ENCODE measurements at regions not wholly inside any gene's neighbourhood (a gene's known extent, or its start where the extent isn't known, plus 50 kb on each side); places are given as distances from the start of the nearest gene placed in this dataset.

DNA sequence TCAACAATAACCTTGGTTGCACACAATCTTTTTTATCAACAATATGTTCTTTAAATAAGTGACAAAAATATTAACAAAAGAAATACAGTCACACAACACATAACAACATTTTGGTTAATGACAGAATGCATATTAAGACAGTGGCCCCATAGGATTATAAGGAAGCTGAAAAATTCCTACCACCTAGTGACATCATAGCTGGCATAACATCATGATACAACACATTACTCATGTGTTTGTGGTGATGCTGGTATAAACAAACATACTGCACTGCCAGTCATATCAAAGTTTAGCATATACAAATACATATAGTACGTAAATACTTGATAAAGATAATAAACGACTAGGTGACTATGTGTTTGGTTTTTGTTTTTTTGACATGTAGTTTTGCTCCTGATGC lies 344.8 kb upstream of the POU5F2 start:
- TF ChIP-seq, protein P1, sequence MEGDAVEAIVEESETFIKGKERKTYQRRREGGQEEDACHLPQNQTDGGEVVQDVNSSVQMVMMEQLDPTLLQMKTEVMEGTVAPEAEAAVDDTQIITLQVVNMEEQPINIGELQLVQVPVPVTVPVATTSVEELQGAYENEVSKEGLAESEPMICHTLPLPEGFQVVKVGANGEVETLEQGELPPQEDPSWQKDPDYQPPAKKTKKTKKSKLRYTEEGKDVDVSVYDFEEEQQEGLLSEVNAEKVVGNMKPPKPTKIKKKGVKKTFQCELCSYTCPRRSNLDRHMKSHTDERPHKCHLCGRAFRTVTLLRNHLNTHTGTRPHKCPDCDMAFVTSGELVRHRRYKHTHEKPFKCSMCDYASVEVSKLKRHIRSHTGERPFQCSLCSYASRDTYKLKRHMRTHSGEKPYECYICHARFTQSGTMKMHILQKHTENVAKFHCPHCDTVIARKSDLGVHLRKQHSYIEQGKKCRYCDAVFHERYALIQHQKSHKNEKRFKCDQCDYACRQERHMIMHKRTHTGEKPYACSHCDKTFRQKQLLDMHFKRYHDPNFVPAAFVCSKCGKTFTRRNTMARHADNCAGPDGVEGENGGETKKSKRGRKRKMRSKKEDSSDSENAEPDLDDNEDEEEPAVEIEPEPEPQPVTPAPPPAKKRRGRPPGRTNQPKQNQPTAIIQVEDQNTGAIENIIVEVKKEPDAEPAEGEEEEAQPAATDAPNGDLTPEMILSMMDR (IDR thresholded peaks at IDR 0.05), result no peak
- no peak for TF ChIP-seq POLR2A (IDR thresholded peaks at IDR 0.05)
